ENCODE measurements at regions not wholly inside any gene's neighbourhood (a gene's known extent, or its start where the extent isn't known, plus 50 kb on each side); places are given as distances from the start of the nearest gene placed in this dataset.

DNA sequence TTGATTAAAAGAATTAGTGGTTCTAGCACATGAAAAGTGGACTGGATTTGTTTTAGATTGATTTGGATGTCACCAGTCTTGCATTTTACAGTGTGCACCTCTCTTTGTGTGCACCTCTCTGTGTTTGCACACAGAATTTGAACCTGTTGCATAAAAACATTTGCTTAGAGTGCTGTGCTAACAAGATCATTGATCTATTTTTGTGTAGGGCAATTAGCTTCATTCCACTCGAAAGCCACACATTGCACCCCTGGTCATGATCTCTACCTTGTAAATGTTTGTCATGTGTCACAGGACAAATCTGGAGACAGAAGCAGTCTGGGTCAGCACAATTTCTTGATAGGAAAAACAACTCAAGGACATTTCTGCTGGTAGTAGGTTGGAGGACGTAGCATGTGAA, 258.7 kb upstream of the LINC00305 start:
- H3K4me3 Mint-ChIP-seq = no peak overlapping the region
- H3K27ac ChIP-seq (ENCODE audit: insufficient read length, low read depth, low read length) = no peak overlapping the region

More for the DNA sequence above, 258.7 kb upstream of the LINC00305 start:
- Histone ChIP-seq H3K56ac (ENCODE audit: insufficient read length, low read depth, low read length) (no peak overlapping the region), H3K79me2 (ENCODE audit: insufficient read depth, low read length) (no peaks in the 10 kb centered on the region), H3K4me2 (ENCODE audit: insufficient read depth, insufficient read length, low read length) (no peak overlapping the region), H2BK12ac (ENCODE audit: insufficient read length, low read depth, low read length) (no peak overlapping the region), H3K18ac (ENCODE audit: insufficient read length, low read depth, low read length) (no peak overlapping the region), H3K14ac (ENCODE audit: insufficient read depth, low read length) (no peak overlapping the region), H3K23ac (ENCODE audit: insufficient read length, low read depth, low read length) (no peak overlapping the region), H3K27me3 (ENCODE audit: insufficient read depth, low read length) (no peaks in the 10 kb centered on the region), H4K20me1 (ENCODE audit: control insufficient read depth, insufficient read depth, insufficient read length) (no peaks in the 10 kb centered on the region), H2AFZ (ENCODE audit: low read length) (no peak overlapping the region), H4K91ac (ENCODE audit: insufficient read length, low read depth, low read length) (no peak overlapping the region), H3K9me3 (ENCODE audit: control insufficient read depth, low read depth, low read length) (no peaks in the 10 kb centered on the region), H2AK5ac (ENCODE audit: insufficient read length, low read length) (no peak overlapping the region), H3T11ph (ENCODE audit: low read length) (no peak overlapping the region), H2BK20ac (ENCODE audit: low read depth, low read length, poor library complexity, severe bottlenecking) (no peak overlapping the region), H2BK15ac (ENCODE audit: low read depth, low read length) (no peak overlapping the region), H3K4me1 (ENCODE audit: insufficient read depth, low read length) (no peaks in the 10 kb centered on the region; the same call in 1 of the 2 replicates), H3K23me2 (ENCODE audit: insufficient read length, low read depth, low read length, poor library complexity, severe bottlenecking) (no peaks in the 10 kb centered on the region), H2BK120ac (ENCODE audit: low read depth, low read length, poor library complexity, severe bottlenecking) (no peak overlapping the region), H3K4ac (ENCODE audit: low read depth, low read length) (no peak overlapping the region), H4K5ac (ENCODE audit: insufficient read length, low read depth, low read length) (no peak overlapping the region), H4K8ac (replicated peaks; ENCODE audit: insufficient read length, low read depth, low read length) (no peak overlapping the region), H2BK5ac (ENCODE audit: insufficient read length, low read length) (no peak overlapping the region), H3K79me1 (ENCODE audit: insufficient read depth, low read depth, low read length, poor library complexity, severe bottlenecking) (no peaks in the 10 kb centered on the region), H3K9ac (ENCODE audit: extremely low read depth, insufficient read length, low read length) (no peak overlapping the region)
- no peak for DNase-seq
- no peaks in the 10 kb centered on the region for H3K27me3 Mint-ChIP-seq (ENCODE audit: low read depth)
- H3K9me3 Mint-ChIP-seq = no peaks in the 10 kb centered on the region
- H3K27ac Mint-ChIP-seq = no peak overlapping the region
- no peaks in the 10 kb centered on the region for H3K36me3 Mint-ChIP-seq (ENCODE audit: insufficient read depth in 1 of 3, low read depth in 3 of 3)
- H3K4me1 Mint-ChIP-seq = peaks cover 8 to 11% of the 10 kb centered on the region in 2 experiments
- TF ChIP-seq, protein P1, sequence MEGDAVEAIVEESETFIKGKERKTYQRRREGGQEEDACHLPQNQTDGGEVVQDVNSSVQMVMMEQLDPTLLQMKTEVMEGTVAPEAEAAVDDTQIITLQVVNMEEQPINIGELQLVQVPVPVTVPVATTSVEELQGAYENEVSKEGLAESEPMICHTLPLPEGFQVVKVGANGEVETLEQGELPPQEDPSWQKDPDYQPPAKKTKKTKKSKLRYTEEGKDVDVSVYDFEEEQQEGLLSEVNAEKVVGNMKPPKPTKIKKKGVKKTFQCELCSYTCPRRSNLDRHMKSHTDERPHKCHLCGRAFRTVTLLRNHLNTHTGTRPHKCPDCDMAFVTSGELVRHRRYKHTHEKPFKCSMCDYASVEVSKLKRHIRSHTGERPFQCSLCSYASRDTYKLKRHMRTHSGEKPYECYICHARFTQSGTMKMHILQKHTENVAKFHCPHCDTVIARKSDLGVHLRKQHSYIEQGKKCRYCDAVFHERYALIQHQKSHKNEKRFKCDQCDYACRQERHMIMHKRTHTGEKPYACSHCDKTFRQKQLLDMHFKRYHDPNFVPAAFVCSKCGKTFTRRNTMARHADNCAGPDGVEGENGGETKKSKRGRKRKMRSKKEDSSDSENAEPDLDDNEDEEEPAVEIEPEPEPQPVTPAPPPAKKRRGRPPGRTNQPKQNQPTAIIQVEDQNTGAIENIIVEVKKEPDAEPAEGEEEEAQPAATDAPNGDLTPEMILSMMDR (conservative IDR thresholded peaks at IDR 0.05) = no peak
- no CpG with 5 or more reads among the region's 2 CpGs for WGBS (ENCODE audit: extremely low coverage, insufficient read length, low lambda C conversion rate)
